ENCODE measurements at regions not wholly inside any gene's neighbourhood (a gene's known extent, or its start where the extent isn't known, plus 50 kb on each side); places are given as distances from the start of the nearest gene placed in this dataset.

- H3K27ac ChIP-seq = no peak overlapping the region
- TF ChIP-seq CTCF (IDR thresholded peaks at IDR 0.05) (no peak), ZFX (IDR thresholded peaks at IDR 0.05; ENCODE audit: borderline replicate concordance) (no peak)
These were observed 93.6 kb downstream of the CTTN start for GRCh38 chr11:70491696-70492472.

DNA sequence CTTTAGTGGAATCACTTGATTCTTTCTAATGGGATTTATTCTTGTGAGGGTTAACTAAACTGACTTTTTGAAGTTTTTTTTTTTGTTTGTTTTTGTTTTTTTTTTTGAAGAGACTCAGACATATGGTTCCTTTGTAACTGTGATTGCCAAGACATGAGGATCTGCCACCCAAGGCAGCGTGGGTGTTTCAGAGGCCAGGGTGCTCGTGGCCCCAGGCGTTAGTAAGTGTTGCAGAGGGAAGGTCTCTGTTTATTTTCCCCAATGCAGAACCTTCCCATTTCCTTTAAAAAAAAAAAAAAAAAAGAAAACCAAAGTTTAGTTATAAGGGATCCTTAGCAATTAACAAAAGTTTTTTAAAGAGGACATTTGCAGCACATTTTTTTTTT is 94.8 kb downstream of the CTTN start:
- no peak overlapping the region for H3K27ac ChIP-seq
- TF ChIP-seq CTCF (IDR thresholded peaks at IDR 0.05) (no peak), ZFX (IDR thresholded peaks at IDR 0.05; ENCODE audit: borderline replicate concordance) (no peak)

DNA sequence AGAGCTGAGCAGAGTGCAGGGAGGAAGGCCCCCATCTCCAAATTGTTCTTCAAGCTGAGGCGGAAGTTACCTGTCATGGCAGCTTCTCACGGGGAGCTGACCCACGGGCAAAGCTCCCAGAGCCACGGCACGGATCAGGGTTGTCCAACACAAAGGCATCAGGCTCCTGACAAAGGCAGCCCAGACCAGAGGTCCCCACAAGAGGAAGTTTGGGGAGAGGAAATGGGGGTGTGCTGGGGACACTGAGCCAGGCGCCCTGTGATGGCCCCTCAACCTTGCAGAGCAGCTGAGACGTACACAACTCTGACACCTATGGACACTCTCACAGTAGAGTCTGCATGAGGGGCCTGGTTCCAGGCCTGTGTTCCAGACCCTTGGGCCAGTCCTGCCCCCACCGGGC is 95.6 kb downstream of the CTTN start:
- H3K27ac ChIP-seq = no peak overlapping the region
- TF ChIP-seq CTCF (IDR thresholded peaks at IDR 0.05) = no peak
- no peak for TF ChIP-seq ZFX (IDR thresholded peaks at IDR 0.05; ENCODE audit: borderline replicate concordance)

GRCh38 chr11:70494559-70495350 is 96.4 kb downstream of the CTTN start:
- TF ChIP-seq ZFX (IDR thresholded peaks at IDR 0.05; ENCODE audit: borderline replicate concordance) (no peak), CTCF (IDR thresholded peaks at IDR 0.05) (no peak)
- H3K27ac ChIP-seq = no peak overlapping the region

- TF ChIP-seq ZFX (IDR thresholded peaks at IDR 0.05; ENCODE audit: borderline replicate concordance) = no peak
- TF ChIP-seq CTCF (IDR thresholded peaks at IDR 0.05) = no peak
- no peak overlapping the region for H3K27ac ChIP-seq
These were observed 97.3 kb downstream of the CTTN start for GRCh38 chr11:70495351-70496310.

- no peak overlapping the region for H3K27ac ChIP-seq
- no peak for TF ChIP-seq CTCF (IDR thresholded peaks at IDR 0.05)
- TF ChIP-seq ZFX (IDR thresholded peaks at IDR 0.05; ENCODE audit: borderline replicate concordance) = no peak
These were observed 98.5 kb downstream of the CTTN start for GRCh38 chr11:70496591-70497535.
